WI38 (cell line): ENCODE measurements at regions not wholly inside any gene's neighbourhood (a gene's known extent, or its start where the extent isn't known, plus 50 kb on each side); places are given as distances from the start of the nearest gene placed in this dataset.
A peak's percentile ranks its signal among the peaks of the same experiment; 100 is the strongest.

Source experiments
- H3K4me3 ChIP-seq: 2 replicates; pipeline ENCODE4 v1.5.1; 2011; ENCODE audit warnings: low read depth, mild to moderate bottlenecking, control low read depth, low read length
- TF ChIP-seq, protein P1 (sequence below): IDR thresholded peaks from 2 replicates; pipeline ENCODE4 v1.5.1; 2012; ENCODE audit warnings: low read depth, mild to moderate bottlenecking, control low read depth, low read length

DNA sequence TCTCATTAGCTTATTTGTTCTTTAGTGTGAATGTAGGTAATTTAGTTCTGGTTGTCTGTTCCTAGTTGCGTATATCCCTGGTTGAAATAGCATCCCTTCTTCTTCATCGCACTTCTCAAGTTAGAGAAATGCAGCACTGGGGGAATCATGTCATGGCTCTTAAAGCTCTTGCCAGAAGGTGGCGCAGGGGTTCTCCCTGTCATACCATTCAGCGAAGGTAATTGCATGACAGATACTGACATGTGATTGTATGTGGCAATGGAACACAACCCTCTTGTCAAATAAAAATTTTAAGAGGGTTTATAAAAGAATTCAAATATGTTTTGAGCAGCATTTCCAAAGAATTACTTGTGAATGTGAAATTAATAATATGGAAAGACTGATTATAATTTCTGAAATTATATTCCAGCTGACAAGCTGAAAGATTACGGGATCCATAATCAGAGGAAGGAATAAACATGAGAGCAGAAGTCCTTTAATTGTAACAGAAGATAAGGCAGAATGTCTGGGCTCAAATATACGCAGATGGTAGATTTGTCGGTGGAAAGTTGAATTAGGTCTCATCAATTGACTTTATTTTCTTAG, 411.7 kb downstream of the DSEL start:
- no peak overlapping the region for H3K4me3 ChIP-seq
- TF ChIP-seq, protein P1, sequence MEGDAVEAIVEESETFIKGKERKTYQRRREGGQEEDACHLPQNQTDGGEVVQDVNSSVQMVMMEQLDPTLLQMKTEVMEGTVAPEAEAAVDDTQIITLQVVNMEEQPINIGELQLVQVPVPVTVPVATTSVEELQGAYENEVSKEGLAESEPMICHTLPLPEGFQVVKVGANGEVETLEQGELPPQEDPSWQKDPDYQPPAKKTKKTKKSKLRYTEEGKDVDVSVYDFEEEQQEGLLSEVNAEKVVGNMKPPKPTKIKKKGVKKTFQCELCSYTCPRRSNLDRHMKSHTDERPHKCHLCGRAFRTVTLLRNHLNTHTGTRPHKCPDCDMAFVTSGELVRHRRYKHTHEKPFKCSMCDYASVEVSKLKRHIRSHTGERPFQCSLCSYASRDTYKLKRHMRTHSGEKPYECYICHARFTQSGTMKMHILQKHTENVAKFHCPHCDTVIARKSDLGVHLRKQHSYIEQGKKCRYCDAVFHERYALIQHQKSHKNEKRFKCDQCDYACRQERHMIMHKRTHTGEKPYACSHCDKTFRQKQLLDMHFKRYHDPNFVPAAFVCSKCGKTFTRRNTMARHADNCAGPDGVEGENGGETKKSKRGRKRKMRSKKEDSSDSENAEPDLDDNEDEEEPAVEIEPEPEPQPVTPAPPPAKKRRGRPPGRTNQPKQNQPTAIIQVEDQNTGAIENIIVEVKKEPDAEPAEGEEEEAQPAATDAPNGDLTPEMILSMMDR: peak; percentile 69

DNA sequence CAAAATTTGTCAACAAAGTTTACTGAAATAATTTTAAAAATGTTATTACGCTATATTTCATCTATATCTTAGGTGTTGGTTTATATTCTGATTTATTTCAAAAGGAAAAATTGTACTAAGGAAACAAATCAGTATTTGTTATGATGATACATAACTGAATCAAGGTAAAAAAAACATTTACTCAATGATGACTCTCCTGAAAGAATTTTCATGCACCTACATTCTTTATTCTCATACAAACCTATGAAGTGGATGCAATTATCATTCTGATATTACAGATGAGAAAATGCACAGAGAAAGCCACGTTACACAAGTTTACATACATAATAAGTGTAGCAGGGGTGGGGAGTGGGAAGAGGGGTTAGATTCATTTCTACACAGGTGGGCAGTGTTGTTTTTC, 422.4 kb downstream of the DSEL start:
- TF ChIP-seq, protein P1: no peak
- H3K4me3 ChIP-seq: no peak overlapping the region

GRCh38 chr18:67092141-67092540, 424.4 kb downstream of the DSEL start:
- no peak overlapping the region for H3K4me3 ChIP-seq
- TF ChIP-seq, protein P1: no peak

DNA sequence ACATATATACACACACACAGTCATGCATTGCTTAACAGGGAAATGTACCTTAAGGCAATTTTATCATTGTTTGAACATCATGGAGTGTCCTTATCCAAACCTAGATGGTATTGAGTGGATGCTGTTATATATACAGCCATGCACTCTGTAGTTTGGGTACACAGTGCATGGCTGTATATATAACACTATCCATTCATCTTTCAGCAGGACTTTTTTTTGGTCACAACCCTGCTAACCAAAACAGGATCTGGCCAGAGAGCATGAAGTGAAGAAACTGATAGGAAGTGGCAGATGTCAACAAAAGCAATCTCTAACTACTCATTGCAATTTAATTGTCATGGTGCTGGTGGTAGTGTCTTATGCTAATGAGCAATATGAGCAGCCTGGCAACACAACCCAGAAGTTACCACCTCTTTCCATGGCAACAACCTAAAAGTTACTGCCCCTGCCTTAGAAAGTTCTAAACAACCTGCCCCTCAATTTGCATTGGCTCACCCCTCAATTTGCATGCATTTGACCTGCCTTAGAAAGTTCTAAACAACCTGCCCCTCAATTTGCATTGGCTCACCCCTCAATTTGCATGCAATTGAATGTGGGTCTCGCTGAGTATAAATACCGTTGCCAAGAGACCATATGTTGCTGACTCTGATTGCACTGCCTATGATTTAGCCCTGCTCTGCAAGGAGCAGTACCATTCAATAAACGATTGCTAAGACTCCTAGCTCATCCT, 434.9 kb downstream of the DSEL start:
- TF ChIP-seq, protein P1: no peak
- no peak overlapping the region for H3K4me3 ChIP-seq

- no peak overlapping the region for H3K4me3 ChIP-seq
- TF ChIP-seq, protein P1: no peak
These were observed 435.9 kb downstream of the DSEL start for GRCh38 chr18:67080601-67081000.

DNA sequence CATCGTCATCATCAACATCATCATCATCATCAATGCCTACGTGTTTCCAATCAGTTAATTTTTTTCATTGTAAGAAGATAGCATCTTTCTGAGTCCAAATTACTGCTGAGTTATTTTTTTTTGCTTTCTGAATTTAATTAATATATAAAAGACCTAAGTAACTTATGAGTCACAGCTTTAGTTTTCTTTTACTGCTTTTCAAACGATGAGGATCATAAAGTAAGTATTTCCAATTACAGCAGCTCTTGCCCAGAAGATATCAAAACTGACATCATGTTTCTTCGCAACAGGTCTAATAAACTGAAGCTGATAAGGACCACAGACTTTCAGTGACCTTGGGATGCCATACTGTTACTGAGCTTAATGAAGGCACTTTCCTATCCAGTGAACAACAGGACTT, 442.2 kb downstream of the DSEL start:
- TF ChIP-seq, protein P1: no peak
- no peak overlapping the region for H3K4me3 ChIP-seq

- no peak overlapping the region for H3K4me3 ChIP-seq
- TF ChIP-seq, protein P1: no peak
These were observed 443.7 kb downstream of the DSEL start for GRCh38 chr18:67072791-67073190.
